Stimulated activated CD8-positive, alpha-beta memory T cell treated with anti-CD3 and anti-CD28 coated beads, Interleukin-4, amount 100 ng/mL, for 1 hour (primary cell): ENCODE measurements at regions not wholly inside any gene's neighbourhood (a gene's known extent, or its start where the extent isn't known, plus 50 kb on each side); places are given as distances from the start of the nearest gene placed in this dataset.

Experiments used
- DNase-seq, 2 donors: peaks; one replicate each; pipeline ENCODE4 v3.0.0-alpha.2; 2020; ENCODE audit warnings: low read depth in 2 of 2, low spot score in 1 of 2

DNA sequence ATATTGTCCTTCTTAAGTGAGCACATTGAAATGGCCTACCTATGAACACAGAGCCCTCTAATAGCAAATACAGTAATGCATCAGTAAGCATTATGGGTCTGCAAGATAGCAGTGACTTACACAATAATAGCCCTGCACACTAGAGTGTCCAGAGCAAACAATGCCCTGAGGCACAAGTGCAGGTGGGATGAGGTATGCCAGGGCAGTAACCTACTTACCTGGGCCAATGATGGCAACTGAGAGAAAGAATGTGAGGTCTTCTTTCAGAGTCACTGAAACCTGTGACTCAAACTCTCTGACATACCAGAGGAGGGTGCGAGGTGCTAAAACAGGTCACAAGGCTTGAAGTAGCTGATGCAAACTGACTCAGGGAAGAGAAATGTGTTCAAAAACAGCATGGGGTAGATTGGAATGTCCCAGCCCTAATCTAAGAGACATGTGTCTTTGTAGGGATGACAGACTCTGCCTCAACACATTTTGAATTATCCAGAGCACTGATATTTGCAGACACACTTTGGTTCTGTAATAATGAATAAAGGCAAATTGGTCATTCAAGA, 168.5 kb upstream of the RUNX1 start:
- no peak for DNase-seq

DNA sequence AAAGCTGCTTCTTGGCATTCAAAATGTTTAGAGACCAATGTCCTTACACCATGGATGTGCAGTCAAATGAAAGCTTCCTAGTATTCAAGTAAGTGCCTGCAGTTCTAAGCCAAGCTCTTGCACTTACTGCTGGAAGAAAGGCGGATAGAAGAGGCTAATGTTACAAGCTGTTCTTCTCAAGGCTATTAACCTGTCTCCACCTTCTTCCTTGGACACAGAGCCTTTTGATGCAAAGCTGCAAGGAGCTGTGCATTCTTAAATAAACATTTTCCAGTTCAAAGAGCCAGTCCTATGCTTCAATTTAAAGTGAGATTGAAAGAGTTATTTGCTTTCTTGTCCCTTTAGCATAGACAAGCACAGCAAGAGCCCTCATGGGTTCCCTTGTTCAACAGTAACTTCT, 167.9 kb upstream of the RUNX1 start:
- no peak for DNase-seq

DNA sequence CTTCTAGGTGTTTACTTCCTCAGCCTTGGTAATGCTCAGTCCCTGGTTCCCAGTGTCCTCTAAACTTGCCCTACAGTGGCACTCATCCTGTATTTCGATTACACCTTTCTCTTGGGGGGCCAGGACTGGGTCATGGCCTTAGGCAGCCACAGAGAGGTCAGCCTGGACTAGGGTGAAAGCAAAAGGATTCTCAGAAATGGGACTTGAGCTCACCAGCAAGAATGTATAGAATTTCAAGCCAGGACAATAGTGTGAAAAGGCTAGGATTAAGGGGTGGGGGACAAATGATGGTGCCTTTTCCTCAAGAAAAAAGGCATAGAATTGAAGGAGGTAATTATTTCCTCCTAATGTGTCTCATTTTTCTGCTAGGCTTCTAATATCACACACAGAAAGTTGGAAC, 166.8 kb upstream of the RUNX1 start:
- DNase-seq = no peak

DNA sequence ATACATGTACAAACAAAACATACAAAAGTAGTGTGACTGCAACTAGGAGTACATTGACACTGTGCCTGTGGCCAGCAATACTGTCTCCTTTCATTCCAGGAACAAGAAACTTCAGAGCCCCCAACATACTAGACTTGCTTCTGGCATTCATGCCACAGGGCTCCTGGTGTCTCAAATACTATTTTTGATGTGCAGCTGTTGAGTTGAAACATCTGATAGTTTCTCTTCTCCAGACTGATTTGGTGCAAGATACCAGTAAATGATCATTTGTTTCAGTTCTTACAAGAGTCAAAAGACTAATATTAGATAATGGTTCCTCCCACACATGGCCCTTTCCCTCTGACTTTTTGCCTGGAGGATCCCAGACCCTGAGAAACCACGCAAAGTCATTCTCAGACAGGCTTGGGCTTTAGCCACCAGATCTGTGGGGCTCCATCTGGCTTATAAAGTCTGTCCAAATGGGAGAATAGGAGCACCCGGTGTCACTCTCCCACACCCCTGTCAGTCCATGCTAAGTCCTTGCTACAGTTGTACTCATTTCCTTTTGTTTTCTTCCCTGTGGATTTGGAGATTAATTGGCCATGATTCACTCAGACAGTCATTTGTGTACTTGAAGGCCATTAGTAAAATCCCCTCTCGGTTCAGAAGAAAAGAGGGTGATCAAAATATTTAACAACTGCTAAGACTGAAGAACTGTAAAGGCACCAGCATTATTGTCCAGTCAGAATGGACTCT, 163.5 kb upstream of the RUNX1 start:
- no peak for DNase-seq

DNA sequence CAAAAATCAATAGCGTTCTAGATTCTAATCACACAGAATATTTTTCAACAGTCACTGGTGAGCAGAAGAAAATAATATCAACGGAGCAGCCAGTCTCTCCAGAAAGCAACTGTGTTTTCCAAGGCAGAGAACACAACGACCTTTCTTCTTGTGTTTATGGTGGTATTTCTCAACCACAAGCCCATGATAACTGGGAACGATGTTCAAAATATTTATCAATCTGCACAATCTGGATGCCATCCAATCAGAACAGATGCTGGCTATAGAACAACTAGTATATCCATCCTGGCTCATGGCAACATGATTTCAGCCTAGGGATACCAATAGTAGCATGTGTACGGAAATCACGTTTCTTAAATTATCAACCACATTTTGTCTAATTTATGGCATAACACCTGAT, 162.7 kb upstream of the RUNX1 start:
- no peak for DNase-seq

DNA sequence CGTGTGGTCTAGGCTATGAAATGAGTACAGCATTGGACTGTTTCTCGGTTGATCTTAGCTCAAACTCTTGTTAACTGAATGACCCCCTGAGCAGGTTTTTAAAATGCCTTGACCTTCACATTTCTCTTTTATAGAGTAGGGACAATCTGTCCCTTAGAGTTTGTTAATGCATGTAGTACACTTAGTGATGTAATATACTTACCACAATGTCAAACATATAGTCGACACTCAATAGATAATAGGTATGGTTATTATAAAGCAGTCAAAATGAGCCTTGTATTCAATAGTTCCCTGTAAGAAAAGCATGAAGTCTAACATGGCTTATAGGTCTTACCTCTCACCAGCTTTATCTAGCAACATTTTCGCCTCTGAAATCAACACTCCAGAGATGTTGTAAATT, 161.0 kb upstream of the RUNX1 start:
- DNase-seq = no peak

DNA sequence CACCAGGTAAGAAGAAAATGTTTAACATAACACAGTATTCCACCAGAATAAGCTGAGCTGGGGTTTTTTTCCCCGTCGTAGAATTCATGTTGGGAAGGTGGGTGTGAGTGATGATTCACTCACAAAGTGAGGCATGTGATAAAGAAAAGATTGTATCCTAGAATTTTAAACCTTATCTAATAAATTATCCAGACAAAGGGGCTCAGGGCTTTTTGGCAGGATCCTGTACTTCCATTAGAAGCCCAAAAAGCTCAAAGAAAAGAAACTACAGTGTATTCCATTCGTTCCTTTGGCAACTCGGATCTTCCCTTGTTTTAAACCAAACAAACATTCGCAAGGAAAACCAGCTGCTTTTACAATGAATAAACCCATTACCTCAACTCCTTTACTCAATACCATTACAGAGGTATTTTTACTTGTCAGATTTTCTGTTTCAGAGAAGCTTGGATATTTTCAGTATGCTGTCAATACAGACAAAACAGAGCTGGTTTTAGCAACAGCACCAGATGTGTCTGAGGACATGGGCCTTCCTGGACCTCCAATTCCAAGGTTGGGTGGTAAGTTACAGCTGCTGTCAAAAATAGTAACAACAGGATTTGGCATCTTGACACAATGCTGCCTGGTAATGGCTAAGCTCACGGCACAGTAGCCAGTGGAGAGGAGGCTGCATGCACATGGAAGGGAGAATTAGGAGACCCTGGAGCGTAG, 159.9 kb upstream of the RUNX1 start:
- no peak for DNase-seq

DNA sequence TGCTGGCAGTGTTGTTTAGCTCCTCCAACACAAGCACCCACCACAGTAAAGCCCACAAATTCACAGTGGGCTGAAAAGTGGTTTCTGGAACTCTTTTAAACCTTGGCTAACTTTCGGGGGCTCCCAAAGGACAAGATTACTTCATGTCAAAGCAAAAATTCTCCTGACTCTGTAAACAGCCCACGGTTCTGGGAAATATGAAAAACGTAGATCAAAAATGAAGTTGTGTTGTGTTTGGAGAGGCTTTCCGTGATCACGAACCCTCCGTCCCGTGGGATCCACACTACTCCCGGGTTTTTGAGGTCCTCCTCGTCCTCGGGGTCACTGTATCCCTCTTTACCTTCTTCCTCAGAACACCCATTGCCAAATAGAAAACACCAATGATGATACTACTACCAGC, 159.0 kb upstream of the RUNX1 start:
- DNase-seq = no peak

DNA sequence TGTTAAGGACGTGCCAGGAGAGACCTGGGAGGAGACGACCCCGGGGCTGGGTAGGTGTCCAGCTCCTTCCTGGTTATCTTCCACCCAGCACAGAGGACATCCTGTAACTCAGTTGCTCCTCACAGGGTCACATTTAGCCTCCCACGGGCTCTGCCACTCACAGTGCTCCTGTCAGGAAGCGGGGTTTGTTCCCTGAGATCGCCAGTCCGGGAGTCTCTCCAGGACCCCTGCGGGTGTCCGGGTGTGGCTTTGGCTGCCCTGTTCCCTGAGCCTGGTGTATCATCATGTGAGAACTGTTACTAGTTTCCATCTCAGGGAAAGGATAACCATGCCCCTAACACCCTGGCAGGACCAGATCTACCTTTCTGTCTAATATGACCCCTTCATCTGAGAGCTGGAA, 158.2 kb upstream of the RUNX1 start:
- DNase-seq = no peak

DNA sequence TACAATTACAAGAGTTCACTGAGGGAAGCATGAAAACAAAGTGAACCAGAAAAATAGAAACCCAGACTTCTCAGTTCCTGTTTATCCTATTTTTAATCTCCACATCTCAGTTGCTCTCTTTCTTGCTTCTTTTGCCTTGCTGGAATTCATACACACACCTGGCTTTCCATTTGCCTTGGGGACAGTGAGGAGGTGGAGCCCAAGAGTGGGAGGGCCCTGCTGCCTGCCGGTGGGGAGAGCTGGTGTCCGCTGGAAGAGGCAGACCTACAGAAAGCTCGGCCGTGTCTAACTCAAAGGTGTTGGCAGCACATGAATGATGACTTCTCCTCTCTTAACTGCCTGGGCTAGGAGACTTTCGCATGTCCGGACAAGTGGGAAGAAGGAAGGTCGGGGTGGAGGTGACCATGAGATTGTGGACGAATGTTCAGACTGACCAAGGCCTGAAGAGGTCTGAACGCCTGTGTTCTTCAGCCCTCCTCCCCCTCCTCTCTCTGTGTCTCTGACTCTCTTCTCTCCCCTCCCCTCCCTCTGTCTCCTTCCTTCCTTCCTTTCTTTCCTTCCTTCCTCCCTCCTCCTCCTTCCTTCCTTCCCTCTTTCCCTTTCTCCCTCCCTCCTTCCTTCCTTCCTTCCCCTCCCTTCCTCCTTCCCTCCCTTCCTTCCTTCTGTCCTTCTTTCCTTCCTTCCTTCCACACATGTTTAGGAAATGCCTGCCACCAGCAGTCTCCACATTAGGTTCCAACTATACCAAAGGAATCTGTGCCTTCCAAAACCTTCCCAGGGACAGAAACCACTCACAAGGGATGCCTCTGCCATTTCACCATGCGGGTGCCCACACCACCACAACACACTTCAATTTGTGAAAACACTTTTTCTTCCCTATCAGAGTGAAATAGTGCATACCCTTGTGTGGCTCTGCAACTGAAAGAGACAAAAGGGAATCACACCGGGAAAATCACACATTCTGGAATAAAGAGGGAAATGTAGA, 157.3 kb upstream of the RUNX1 start:
- DNase-seq = no peak

DNA sequence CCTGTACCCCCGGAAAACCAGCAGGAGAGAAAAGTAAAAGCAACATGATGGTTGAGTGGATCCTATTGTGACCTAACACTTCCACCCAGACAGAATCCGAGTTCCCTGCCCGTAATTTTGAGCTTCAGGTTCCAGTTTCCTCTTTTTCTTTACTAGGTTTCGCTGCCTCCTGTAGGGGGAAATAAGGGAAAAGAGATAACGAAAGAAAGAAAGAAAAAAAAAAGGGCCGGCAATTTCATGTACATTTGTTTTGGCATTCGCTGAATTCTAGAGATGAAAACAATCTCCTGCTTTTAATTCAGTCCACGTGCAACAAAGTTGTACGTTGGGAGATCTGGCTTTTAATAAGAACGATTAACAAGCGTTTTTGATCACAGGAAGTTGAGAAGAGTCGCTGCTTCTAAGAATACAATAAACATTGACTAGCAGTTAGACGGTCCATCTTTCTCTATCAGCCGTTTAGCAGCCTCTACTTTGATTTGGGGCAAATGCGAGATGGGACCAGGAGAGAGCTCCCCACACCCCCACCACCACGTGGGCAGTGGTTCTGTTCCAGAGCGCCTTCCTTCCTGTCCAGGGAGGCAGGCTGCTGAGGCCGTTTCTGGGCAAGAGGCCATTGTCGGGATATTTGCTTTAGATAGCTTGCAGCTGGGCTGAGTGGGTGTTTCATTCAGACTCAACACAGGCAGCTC, 155.9 kb upstream of the RUNX1 start:
- no peak for DNase-seq

DNA sequence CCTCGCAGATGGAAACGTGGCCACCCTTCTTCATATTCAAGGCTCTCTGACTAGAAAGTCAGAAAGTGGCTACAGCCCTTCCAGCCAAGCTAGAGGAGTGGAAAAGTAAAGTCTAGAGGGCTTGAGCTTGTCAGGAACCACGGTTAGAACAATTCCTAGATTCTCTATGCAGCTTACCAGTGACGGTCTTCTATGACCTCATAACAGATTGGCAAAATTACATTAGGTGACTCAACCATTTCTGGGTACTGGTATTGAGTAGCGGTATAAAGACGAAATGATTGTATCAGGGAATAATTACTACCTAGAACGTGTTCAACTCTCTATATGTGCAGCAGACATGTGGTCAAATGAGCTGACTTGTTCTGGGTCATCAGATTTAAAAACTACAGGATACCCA, 155.0 kb upstream of the RUNX1 start:
- no peak for DNase-seq

DNA sequence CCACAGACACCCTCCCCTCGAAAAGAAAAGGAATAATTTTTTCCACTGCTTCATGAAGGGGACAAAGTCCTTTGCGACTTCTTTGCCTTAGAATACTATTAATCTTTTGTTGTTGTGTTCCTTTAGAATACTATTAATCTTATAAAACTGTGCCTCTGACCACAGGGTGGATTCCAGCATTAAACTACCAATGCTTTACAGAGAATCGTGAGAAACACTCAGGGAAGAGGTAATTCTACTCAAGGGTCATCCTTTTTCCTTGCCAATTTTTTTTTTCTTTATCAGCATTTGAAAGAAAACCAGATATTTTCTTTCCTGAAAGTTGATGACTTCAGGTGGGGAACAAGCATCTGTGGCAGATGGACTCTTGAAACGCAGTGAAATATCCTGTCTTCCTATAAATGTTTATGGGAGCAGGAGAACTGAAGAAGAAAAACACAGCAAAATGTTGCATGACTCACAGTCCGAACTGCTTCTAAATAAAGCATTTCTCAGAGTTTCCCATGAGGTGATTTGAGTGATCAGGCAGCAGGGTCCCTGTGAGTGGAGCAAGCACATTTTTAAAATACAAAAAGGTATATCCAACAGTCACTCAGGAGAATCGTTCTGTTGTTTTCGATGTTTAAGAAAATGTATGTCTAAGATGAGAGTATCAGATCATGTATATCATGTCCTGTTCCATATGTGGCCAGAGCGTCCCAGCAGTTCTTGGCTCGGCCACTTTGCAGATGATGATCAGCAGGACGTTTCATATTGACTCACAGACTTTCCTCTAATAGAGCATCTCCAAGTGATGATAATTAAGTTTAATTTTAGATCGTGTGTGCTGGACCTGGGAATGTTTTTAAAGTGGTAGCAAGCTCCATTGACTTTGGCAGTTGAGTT, 154.2 kb upstream of the RUNX1 start:
- no peak for DNase-seq

DNA sequence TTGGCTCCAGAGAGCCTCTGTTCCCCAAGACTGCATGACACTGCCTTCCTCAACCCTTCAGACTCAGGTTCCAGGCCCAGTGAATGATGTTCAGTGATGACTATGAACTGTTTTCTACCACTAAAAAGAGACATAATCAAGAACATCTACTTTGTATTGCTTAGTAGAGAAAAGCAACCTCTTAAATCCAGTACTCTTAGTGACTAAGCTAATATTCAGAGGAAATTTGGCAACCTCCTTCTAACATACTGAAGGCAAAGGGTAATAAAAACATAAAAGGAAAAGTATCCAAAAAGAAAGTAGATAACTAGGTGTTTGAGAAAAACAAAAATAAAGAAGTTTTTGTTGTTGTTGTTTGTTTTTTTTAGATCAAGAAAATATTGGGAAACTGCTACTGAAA, 153.3 kb upstream of the RUNX1 start:
- no peak for DNase-seq

DNA sequence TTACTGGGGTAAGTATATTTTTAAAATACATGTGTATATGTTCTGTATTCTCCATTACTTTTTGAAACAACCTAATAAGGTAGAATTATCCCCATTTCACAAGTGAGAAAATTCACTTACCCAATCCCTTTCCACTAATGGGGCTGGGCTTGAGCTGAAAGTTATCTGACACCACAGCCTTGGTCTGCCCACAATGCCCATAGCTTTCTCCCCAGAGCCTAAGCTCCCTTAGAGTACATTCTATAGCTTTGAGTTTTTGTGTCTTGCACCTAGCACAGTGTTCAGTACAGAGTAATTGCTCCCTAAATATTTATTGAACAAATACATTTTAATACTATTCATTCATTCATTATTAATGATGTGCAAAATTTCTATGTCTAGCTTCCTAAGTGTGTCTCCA, 152.7 kb upstream of the RUNX1 start:
- no peak for DNase-seq

DNA sequence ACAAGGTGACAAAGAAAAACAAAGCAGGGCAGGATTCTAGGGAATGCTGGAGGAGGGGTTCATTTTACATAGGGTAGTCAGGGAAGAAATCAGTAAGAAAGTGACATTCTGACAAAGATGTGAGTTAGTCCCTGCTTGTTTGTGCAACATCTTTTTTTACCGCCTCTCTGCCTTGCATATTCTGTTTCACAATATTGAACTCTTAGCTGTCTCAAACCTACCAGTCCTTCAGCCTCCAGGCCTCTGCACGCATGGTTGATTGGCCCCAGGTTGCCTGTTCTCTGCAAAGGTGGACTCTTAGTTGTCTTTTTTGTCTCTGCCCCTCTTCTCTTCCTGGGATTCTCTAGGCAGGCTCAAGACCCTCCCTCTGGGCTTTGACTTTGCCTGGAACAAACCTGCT, 152.2 kb upstream of the RUNX1 start:
- DNase-seq = no peak

DNA sequence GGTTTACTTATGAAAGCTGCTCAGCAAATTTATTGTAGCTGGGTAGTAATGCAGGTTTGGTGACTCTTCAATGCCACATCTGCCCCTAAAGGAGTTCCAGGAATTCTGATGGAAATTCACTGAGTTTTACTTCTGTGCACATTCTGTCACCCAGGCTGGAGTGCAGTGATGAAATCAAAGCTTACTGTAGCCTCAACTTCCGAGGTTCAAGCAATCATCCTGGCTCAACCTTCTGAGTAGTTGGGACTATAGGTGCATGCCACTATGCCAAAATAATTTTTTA, 150.6 kb upstream of the RUNX1 start:
- no peak for DNase-seq

DNA sequence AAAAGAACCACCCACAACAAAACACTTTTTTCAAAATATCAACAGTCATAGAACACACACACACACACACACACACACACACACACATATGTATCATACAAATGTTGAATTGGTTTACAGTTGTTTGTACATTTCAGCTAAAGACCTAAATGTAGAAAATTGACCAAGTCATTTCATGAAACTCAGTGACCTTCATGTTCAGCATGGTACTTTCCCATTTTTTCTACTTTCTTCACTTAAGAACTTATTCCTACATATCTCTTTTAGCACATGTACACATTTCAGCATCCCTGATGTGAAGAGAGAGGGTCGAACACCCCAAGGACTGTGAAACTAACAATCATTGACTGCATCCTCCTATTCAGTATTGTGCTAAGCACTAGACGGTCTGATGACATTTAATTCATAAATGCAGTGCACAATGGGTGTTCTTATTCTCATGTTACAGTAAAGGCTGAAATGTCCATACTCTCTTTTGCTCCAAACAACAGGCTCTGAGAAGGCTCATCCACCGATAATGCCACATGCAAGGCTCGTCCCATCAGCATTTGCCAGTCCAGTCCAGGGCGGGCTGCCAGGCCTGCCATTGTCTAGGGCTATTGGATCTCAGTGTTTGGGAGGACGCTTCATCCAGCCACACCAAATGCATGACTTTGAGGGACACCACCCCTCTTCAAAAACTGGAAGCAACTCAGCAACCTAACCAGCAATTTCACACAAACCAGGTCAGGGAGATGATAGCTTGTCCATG, 150.1 kb upstream of the RUNX1 start:
- DNase-seq = no peak

DNA sequence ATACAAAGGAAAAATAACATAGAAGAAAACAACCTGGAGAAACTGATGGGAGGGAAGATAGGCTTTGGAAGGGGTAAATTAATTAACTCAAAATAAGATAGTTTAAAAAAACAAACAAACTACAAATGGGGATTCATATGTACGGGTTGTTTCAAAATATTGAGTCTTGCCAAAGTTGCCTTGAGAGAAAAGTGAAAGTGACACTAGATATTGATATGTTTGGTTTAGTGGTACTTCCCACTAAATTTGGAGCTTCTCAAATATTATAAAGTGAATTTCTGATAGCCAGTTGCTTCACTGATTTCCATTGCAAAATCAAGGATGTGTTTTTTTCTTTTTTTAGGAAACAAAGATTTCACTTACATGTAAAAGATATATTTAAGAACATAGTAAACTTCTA, 149.5 kb upstream of the RUNX1 start:
- DNase-seq = no peak
